ENCODE measurements at regions not wholly inside any gene's neighbourhood (a gene's known extent, or its start where the extent isn't known, plus 50 kb on each side); places are given as distances from the start of the nearest gene placed in this dataset.

GRCh38 chr5:33261305-33261704 lies 179.5 kb upstream of the TARS1 start:
- TF ChIP-seq CTCF (conservative IDR thresholded peaks at IDR 0.05) (no peak), EZH2 (IDR thresholded peaks at IDR 0.05; ENCODE audit: low read depth) (no peak)
